ENCODE measurements at regions not wholly inside any gene's neighbourhood (a gene's known extent, or its start where the extent isn't known, plus 50 kb on each side); places are given as distances from the start of the nearest gene placed in this dataset.

- H3K4me1 ChIP-seq (ENCODE audit: insufficient read depth, poor library complexity, severe bottlenecking): no peaks in the 10 kb centered on the region
- no peak for DNase-seq (ENCODE audit: low spot score)
- no peak overlapping the region for H3K27ac ChIP-seq (ENCODE audit: poor library complexity, severe bottlenecking)
- no peaks in the 10 kb centered on the region for H3K36me3 ChIP-seq (ENCODE audit: low read depth)
- H3K9me3 ChIP-seq (ENCODE audit: severe bottlenecking): no peaks in the 10 kb centered on the region
- peaks cover 2% of the 10 kb centered on the region for H3K27me3 ChIP-seq (ENCODE audit: insufficient read depth, poor library complexity, severe bottlenecking)
- no peak overlapping the region for H3K4me3 ChIP-seq (ENCODE audit: severe bottlenecking)
- ATAC-seq (ENCODE audit: low read depth): no peak
- TF ChIP-seq, protein P1, sequence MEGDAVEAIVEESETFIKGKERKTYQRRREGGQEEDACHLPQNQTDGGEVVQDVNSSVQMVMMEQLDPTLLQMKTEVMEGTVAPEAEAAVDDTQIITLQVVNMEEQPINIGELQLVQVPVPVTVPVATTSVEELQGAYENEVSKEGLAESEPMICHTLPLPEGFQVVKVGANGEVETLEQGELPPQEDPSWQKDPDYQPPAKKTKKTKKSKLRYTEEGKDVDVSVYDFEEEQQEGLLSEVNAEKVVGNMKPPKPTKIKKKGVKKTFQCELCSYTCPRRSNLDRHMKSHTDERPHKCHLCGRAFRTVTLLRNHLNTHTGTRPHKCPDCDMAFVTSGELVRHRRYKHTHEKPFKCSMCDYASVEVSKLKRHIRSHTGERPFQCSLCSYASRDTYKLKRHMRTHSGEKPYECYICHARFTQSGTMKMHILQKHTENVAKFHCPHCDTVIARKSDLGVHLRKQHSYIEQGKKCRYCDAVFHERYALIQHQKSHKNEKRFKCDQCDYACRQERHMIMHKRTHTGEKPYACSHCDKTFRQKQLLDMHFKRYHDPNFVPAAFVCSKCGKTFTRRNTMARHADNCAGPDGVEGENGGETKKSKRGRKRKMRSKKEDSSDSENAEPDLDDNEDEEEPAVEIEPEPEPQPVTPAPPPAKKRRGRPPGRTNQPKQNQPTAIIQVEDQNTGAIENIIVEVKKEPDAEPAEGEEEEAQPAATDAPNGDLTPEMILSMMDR (IDR thresholded peaks at IDR 0.05; ENCODE audit: poor library complexity, severe bottlenecking): no peak
Measured at GRCh38 chr7:126202177-126202576, 1050.6 kb downstream of the GRM8 start.

DNA sequence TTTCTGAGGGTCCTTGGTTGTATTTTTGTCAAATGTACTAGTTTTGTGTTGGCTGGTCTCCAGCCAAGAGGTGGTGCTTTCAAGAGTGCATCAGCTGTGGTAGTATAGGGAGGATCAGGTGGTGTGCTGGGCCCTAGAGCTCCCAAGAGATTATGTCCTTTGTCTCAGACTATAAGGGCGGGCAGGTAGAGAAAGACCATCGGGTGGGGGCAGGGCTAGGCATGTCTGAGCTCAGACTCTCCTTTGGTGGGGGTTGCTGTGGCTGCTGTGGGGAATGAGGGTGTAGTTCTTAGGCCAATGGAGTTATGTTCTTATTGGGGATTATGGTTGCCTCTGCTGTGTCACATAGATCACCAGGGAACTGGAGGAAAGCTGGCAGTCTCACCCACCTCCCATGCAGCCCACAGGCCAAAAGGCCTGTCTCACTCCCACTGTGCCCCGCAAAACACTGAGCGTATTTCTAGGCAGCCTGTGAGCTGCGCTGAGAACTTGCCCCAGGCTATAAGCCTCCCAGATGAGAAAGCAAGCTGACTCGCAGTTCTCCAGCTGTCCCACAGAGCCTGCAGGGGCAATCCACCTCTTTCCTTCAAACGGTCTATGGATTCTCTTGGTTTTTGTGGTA lies 1066.7 kb downstream of the GRM8 start:
- H3K27ac ChIP-seq (ENCODE audit: poor library complexity, severe bottlenecking): no peak overlapping the region
- no peaks in the 10 kb centered on the region for H3K9me3 ChIP-seq (ENCODE audit: severe bottlenecking)
- ATAC-seq (ENCODE audit: low read depth) (peak; percentile 62; the same call in 1 of the 3 replicates), DNase-seq (ENCODE audit: low spot score) (no peak)
- TF ChIP-seq, protein P1 (IDR thresholded peaks at IDR 0.05; ENCODE audit: poor library complexity, severe bottlenecking): no peak
- H3K27me3 ChIP-seq (ENCODE audit: insufficient read depth, poor library complexity, severe bottlenecking): no peaks in the 10 kb centered on the region
- no peak overlapping the region for H3K4me3 ChIP-seq (ENCODE audit: severe bottlenecking)
- no peaks in the 10 kb centered on the region for H3K4me1 ChIP-seq (ENCODE audit: insufficient read depth, poor library complexity, severe bottlenecking)
- H3K36me3 ChIP-seq (ENCODE audit: low read depth): no peaks in the 10 kb centered on the region

- no peaks in the 10 kb centered on the region for H3K4me1 ChIP-seq (ENCODE audit: insufficient read depth, poor library complexity, severe bottlenecking)
Measured at GRCh38 chr7:126179916-126180315, 1072.8 kb downstream of the GRM8 start.

GRCh38 chr7:126178865-126179264 lies 1073.9 kb downstream of the GRM8 start:
- no peak for DNase-seq (ENCODE audit: low spot score)
- Histone ChIP-seq H3K4me1 (ENCODE audit: insufficient read depth, poor library complexity, severe bottlenecking) (no peaks in the 10 kb centered on the region), H3K9me3 (ENCODE audit: severe bottlenecking) (no peaks in the 10 kb centered on the region), H3K4me3 (ENCODE audit: severe bottlenecking) (no peak overlapping the region), H3K36me3 (ENCODE audit: low read depth) (no peaks in the 10 kb centered on the region), H3K27ac (ENCODE audit: poor library complexity, severe bottlenecking) (no peak overlapping the region), H3K27me3 (ENCODE audit: insufficient read depth, poor library complexity, severe bottlenecking) (no peaks in the 10 kb centered on the region)
- TF ChIP-seq, protein P1 (IDR thresholded peaks at IDR 0.05; ENCODE audit: poor library complexity, severe bottlenecking): no peak
- no peak for ATAC-seq (ENCODE audit: low read depth)

More at GRCh38 chr7:126179916-126180315, 1072.8 kb downstream of the GRM8 start:
- DNase-seq (ENCODE audit: low spot score): no peak
- H3K4me3 ChIP-seq (ENCODE audit: severe bottlenecking): no peak overlapping the region
- H3K36me3 ChIP-seq (ENCODE audit: low read depth): no peaks in the 10 kb centered on the region
- no peaks in the 10 kb centered on the region for H3K9me3 ChIP-seq (ENCODE audit: severe bottlenecking)
- TF ChIP-seq, protein P1 (IDR thresholded peaks at IDR 0.05; ENCODE audit: poor library complexity, severe bottlenecking): no peak
- no peak for ATAC-seq (ENCODE audit: low read depth)
- H3K27ac ChIP-seq (ENCODE audit: poor library complexity, severe bottlenecking): no peak overlapping the region
- H3K27me3 ChIP-seq (ENCODE audit: insufficient read depth, poor library complexity, severe bottlenecking): no peaks in the 10 kb centered on the region

DNA sequence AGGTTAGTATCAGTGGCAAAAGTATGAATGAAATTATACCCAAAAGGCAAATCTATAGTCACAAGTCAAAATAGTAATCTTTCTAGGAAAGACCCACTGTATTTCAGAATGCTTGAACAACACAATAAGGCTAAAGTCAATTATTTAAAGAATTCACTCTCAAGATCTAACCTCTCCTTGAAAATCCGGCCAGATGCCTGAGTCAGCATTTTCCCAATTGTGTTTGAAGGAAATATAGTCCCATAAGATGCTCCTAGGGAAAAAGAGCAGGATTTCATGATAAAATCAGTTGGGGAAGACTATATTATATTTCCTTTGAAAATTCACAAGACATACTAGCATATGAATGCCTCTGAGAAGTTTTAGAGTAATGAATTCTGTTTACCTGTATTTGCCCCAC lies 1075.0 kb downstream of the GRM8 start:
- Histone ChIP-seq H3K36me3 (ENCODE audit: low read depth) (no peaks in the 10 kb centered on the region), H3K4me1 (ENCODE audit: insufficient read depth, poor library complexity, severe bottlenecking) (no peaks in the 10 kb centered on the region), H3K4me3 (ENCODE audit: severe bottlenecking) (no peak overlapping the region), H3K9me3 (ENCODE audit: severe bottlenecking) (no peaks in the 10 kb centered on the region), H3K27ac (ENCODE audit: poor library complexity, severe bottlenecking) (no peak overlapping the region), H3K27me3 (ENCODE audit: insufficient read depth, poor library complexity, severe bottlenecking) (no peaks in the 10 kb centered on the region)
- TF ChIP-seq, protein P1 (IDR thresholded peaks at IDR 0.05; ENCODE audit: poor library complexity, severe bottlenecking): no peak
- ATAC-seq (ENCODE audit: low read depth) (no peak), DNase-seq (ENCODE audit: low spot score) (no peak)
